HG03520 (cell line): ENCODE measurements at regions not wholly inside any gene's neighbourhood (a gene's known extent, or its start where the extent isn't known, plus 50 kb on each side); places are given as distances from the start of the nearest gene placed in this dataset.
"Not testable (repeated sequence)": the region's sequence is repeated elsewhere in the genome, so short reads cannot be mapped to it uniquely, and the experiment has no call there.

Source experiments
- ATAC-seq: cut with Tn5 transposase; IDR thresholded peaks from one replicate; pipeline ENCODE4 v1.9.1; 2021; ENCODE audit warnings: mild to moderate bottlenecking, moderate library complexity; ENCODE audit not compliant: unreplicated experiment

DNA sequence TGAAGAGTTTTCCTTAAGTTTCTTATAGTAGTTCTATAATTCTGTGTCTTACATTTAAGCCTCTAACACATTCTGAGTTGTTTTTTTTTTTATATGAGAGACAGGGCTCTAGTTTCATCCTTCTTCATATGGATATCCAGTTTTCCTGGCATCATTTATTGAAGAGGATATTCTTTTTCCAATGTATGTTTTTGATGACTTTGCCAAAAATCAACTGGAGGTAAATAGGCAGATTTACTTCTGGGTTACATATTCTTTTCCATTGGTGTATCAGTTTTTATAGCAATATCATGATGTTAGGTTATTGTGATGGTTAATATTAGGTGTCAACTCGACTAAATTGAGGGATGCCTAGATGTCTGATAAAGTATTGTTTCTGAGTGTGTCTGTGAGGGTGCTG is 650.7 kb upstream of the GRID2 start:
- no peak for ATAC-seq

GRCh38 chr4:91681091-91681490 is 622.7 kb upstream of the GRID2 start:
- ATAC-seq, result no peak

DNA sequence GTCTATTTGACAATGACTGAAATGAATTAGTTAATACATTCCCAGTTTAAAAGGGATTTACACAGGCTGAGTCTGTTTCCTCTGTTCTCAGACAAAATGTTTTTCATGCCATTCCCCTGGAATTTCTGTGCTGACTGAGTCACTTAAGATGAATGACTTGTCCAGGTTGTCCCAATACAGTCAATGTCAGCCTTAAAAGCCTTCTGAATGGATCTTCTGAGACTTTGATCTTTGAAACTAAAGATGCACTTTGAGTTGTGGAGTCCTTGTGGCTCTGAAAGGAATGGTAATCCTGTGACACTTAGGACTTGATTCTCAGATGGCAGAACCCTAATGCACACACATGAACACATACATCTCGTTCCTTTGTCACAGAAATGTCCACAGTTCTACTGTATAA is 622.2 kb upstream of the GRID2 start:
- no peak for ATAC-seq

GRCh38 chr4:91684955-91685354 is 618.8 kb upstream of the GRID2 start:
- ATAC-seq, result no peak

DNA sequence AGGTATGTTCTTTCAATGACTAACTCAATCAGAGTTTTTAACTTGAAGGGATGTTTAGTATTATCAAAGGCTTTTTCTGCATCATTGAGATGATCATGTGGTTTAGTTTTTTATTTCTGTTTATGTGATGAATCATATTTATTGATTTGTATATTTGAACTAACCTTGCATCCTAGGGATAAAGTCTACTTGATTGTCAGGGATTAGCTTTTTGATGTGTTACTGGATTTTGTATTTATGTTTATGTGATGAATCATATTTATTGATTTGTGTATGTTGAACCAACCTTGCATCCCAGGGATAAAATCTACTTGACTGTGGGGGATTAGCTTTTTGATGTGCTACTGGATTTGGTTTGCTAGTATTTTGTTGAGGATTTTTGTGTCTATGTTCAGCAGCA is 615.4 kb upstream of the GRID2 start:
- ATAC-seq, result no peak

GRCh38 chr4:91699691-91700090 is 604.1 kb upstream of the GRID2 start:
- not testable (repeated sequence) for ATAC-seq

DNA sequence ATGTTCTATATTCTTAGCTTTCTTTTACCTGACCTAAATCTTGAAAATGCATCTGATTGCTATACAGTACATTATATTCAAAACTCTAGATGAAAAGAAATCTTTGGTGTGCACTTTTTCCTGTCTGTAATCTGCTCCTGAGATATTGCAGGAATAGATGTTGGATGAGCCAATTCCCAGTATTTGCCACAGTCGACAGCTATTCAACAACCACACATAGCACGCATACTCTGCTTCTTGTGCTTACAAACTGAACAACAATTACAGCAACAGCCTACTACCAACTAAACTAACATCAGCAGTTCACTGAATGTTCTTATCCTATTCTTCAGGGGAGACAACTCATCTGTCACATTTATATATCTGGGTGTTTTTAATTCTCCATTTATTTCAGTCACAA is 573.9 kb upstream of the GRID2 start:
- no peak for ATAC-seq

GRCh38 chr4:91734682-91735081 is 569.1 kb upstream of the GRID2 start:
- no peak for ATAC-seq

GRCh38 chr4:91738831-91739230 is 564.9 kb upstream of the GRID2 start:
- ATAC-seq, result not testable (repeated sequence)

- no peak for ATAC-seq
Measured at GRCh38 chr4:91746551-91746950, 557.2 kb upstream of the GRID2 start.

DNA sequence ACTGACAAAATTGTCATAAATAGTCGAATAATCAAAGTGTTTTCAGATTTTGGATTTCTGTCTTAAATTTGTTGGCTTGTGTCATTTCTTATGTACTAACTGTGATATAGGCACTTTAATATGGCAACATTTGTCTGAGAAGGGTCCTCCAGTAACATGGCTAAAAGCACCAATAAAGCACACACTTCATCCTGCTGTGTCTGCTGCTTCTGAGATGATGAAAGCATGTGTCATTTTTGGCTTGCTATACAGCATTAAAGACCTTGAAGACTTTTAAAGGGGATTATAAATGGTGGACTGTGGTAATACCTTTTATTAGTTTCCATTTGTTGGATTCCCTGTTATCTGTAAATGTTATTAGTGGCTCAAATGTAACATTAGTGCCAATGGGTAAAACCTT is 551.8 kb upstream of the GRID2 start:
- no peak for ATAC-seq

GRCh38 chr4:91754716-91755115 is 549.0 kb upstream of the GRID2 start:
- ATAC-seq, result no peak

GRCh38 chr4:91758487-91758886 is 545.3 kb upstream of the GRID2 start:
- ATAC-seq, result no peak

DNA sequence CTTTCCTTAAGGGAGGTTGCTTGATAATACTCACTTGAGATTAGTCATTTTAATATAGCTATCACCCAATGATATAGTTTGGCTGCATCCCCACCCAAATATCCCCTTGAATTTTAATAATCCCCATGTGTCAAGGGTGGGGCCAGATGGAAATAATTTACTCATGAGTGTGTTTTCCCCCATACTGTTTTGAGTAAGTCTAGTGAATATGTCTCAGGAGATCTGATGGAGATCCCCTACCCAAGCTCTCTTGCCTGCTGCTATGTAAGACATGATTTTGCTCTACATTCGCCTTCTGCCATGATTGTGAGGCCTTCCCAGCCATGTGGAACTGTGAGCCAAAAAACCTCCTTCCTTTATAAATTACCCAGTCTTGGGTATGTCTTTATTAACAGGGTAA is 539.7 kb upstream of the GRID2 start:
- no peak for ATAC-seq

DNA sequence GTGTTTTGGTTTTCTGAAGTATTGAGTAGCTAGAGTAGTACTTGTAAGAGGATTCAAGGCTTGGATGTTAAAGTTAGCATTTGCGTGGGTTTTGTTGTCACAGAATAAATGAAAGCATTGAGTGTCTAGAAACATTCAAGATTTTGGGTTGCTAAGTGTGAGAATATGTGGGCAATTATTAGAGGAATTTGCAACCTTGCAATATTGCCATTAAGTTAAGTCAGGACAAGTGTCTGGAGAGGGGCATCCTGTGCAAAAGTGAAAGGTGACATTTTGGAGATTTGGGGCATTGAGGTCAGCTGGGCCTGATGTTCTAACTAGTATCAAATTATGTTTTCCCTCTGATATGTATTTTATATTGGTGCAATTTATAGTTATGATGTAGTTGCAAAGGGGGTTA is 533.9 kb upstream of the GRID2 start:
- ATAC-seq, result no peak

DNA sequence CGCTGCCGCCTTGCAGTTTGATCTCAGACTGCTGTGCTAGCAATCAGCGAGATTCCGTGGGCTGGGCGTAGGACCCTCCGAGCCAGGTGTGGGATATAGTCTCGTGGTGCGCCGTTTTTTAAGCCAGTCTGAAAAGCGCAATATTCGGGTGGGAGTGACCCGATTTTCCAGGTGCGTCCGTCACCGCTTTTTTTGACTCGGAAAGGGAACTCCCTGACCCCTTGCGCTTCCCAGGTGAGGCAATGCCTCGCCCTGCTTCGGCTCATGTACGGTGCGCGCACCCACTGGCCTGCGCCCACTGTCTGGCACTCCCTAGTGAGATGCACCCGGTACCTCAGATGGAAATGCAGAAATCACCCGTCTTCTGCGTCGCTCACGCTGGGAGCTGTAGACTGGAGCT is 512.1 kb upstream of the GRID2 start:
- ATAC-seq, result not testable (repeated sequence)

DNA sequence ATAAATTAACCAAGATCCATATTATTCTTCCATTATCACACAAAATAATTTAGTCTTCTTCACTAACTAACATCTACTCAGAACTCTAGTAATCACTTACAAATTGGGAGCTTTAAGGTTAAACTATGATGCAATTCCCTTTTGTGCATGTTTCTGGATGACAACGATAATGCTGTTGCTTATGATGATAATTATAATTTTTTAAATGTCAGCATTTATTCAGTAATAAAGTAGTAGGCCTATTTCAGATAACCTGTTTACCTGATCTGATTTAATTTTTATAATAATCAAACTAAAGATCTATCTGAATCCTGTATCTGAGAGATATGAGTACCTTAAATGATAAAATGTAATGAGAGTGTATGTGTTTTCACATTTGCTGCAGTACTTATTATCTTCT is 507.8 kb upstream of the GRID2 start:
- ATAC-seq, result no peak

GRCh38 chr4:91812319-91812718 is 491.4 kb upstream of the GRID2 start:
- ATAC-seq, result no peak

GRCh38 chr4:91824773-91825172 is 479.0 kb upstream of the GRID2 start:
- ATAC-seq, result no peak

- ATAC-seq, result no peak
Measured at GRCh38 chr4:91826186-91826585, 477.6 kb upstream of the GRID2 start.

- no peak for ATAC-seq
Measured at GRCh38 chr4:91827914-91828313, 475.9 kb upstream of the GRID2 start.

- no peak for ATAC-seq
Measured at GRCh38 chr4:91829531-91829930, 474.2 kb upstream of the GRID2 start.

DNA sequence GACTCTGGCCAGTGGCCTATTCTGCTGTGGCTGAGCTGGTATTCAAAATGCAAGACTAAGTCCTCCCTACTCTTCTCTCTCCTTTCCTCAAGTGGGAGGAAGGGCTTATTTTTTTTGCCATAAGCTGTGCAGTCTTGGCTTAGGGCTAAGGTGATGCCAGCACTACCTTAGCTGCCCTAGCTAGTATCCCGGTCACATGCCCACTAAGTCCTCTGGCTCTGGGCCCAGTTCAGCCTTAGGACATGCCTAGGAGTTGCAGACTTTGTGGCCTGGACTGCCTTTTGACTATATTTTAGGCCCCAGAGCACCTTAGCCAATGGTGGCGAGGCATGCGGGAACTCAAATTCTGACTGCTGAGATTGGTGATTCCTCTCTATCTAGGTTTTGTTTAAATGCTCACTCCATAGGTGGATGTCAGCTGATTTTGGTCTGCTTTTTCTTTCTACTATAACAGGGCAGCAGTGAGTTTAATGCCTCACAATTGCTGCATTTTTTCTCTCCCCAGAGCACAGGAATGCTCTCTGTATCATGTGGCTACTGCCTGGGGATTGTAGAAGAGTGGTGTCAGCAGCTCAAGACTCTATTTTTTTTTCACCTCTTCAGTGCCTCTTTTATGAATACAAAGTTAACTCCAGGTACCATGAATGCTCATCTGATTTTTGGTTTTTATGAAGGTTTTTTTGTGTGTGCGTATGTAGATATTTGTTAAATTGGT is 472.9 kb upstream of the GRID2 start:
- ATAC-seq, result no peak
